Activated naive CD8-positive, alpha-beta T cell (primary cell): ENCODE measurements at regions not wholly inside any gene's neighbourhood (a gene's known extent, or its start where the extent isn't known, plus 50 kb on each side); places are given as distances from the start of the nearest gene placed in this dataset.

Source experiments
- H3K27ac Mint-ChIP-seq: one replicate; pipeline ENCODE4 v1.8.0; 2021; ENCODE audit warnings: mixed read lengths
- H3K27me3 Mint-ChIP-seq: one replicate; pipeline ENCODE4 v1.8.0; 2021; ENCODE audit warnings: mixed read lengths
- H3K36me3 Mint-ChIP-seq: one replicate; pipeline ENCODE4 v1.8.0; 2021; ENCODE audit warnings: mixed read lengths
- H3K4me1 Mint-ChIP-seq: one replicate; pipeline ENCODE4 v1.8.0; 2021; ENCODE audit warnings: low read depth, mixed read lengths
- H3K4me3 Mint-ChIP-seq: one replicate; pipeline ENCODE4 v1.8.0; 2021; ENCODE audit warnings: mild to moderate bottlenecking, mixed read lengths
- H3K9me3 Mint-ChIP-seq: one replicate; pipeline ENCODE4 v1.8.0; 2021; ENCODE audit warnings: low read depth, mixed read lengths

GRCh38 chr2:186303091-186303490 is 183.0 kb upstream of the ZC3H15 start:
- H3K27ac Mint-ChIP-seq, result no peak overlapping the region
- no peaks in the 10 kb centered on the region for H3K27me3 Mint-ChIP-seq
- H3K9me3 Mint-ChIP-seq, result no peaks in the 10 kb centered on the region
- H3K4me1 Mint-ChIP-seq, result no peaks in the 10 kb centered on the region
- no peak overlapping the region for H3K4me3 Mint-ChIP-seq
- H3K36me3 Mint-ChIP-seq, result peaks cover 28% of the 10 kb centered on the region

GRCh38 chr2:186304064-186304463 is 182.0 kb upstream of the ZC3H15 start:
- H3K36me3 Mint-ChIP-seq, result peaks cover 27% of the 10 kb centered on the region
- H3K27ac Mint-ChIP-seq, result no peak overlapping the region
- no peaks in the 10 kb centered on the region for H3K27me3 Mint-ChIP-seq
- no peaks in the 10 kb centered on the region for H3K9me3 Mint-ChIP-seq
- H3K4me3 Mint-ChIP-seq, result no peak overlapping the region
- H3K4me1 Mint-ChIP-seq, result no peaks in the 10 kb centered on the region

- Mint-ChIP-seq H3K4me3 (no peak overlapping the region), H3K9me3 (no peaks in the 10 kb centered on the region), H3K36me3 (peaks cover 33% of the 10 kb centered on the region), H3K4me1 (no peaks in the 10 kb centered on the region), H3K27me3 (no peaks in the 10 kb centered on the region), H3K27ac (no peak overlapping the region)
Observed at GRCh38 chr2:186306754-186307153, 179.3 kb upstream of the ZC3H15 start.

- Mint-ChIP-seq H3K27ac (no peak overlapping the region), H3K4me3 (no peak overlapping the region), H3K4me1 (no peaks in the 10 kb centered on the region), H3K9me3 (peaks cover 8% of the 10 kb centered on the region), H3K36me3 (peaks cover 39% of the 10 kb centered on the region), H3K27me3 (no peaks in the 10 kb centered on the region)
Observed at GRCh38 chr2:186307871-186308270, 178.2 kb upstream of the ZC3H15 start.

- no peaks in the 10 kb centered on the region for H3K4me1 Mint-ChIP-seq
- H3K9me3 Mint-ChIP-seq, result peaks cover 8% of the 10 kb centered on the region
- H3K27me3 Mint-ChIP-seq, result no peaks in the 10 kb centered on the region
- no peak overlapping the region for H3K4me3 Mint-ChIP-seq
- no peak overlapping the region for H3K27ac Mint-ChIP-seq
- peaks cover 39% of the 10 kb centered on the region for H3K36me3 Mint-ChIP-seq
Observed at GRCh38 chr2:186308347-186308746, 177.7 kb upstream of the ZC3H15 start.

GRCh38 chr2:186309901-186310300 is 176.2 kb upstream of the ZC3H15 start:
- Mint-ChIP-seq H3K9me3 (peaks cover 8% of the 10 kb centered on the region), H3K36me3 (peaks cover 39% of the 10 kb centered on the region), H3K4me3 (no peak overlapping the region), H3K27me3 (no peaks in the 10 kb centered on the region), H3K27ac (no peak overlapping the region), H3K4me1 (no peaks in the 10 kb centered on the region)

- Mint-ChIP-seq H3K4me3 (no peak overlapping the region), H3K27ac (no peak overlapping the region), H3K27me3 (no peaks in the 10 kb centered on the region), H3K9me3 (peaks cover 28% of the 10 kb centered on the region), H3K36me3 (peaks cover 41% of the 10 kb centered on the region), H3K4me1 (no peaks in the 10 kb centered on the region)
Observed at GRCh38 chr2:186319105-186319504, 167.0 kb upstream of the ZC3H15 start.

GRCh38 chr2:186325827-186326535 is 160.1 kb upstream of the ZC3H15 start:
- H3K4me1 Mint-ChIP-seq, result no peaks in the 10 kb centered on the region
- no peak overlapping the region for H3K4me3 Mint-ChIP-seq
- peaks cover 20% of the 10 kb centered on the region for H3K36me3 Mint-ChIP-seq
- peaks cover 16% of the 10 kb centered on the region for H3K9me3 Mint-ChIP-seq
- H3K27ac Mint-ChIP-seq, result no peak overlapping the region
- H3K27me3 Mint-ChIP-seq, result no peaks in the 10 kb centered on the region

- H3K9me3 Mint-ChIP-seq, result peaks cover 11% of the 10 kb centered on the region
- H3K27ac Mint-ChIP-seq, result no peak overlapping the region
- H3K27me3 Mint-ChIP-seq, result no peaks in the 10 kb centered on the region
- peaks cover 17% of the 10 kb centered on the region for H3K36me3 Mint-ChIP-seq
- H3K4me1 Mint-ChIP-seq, result no peaks in the 10 kb centered on the region
- no peak overlapping the region for H3K4me3 Mint-ChIP-seq
Observed at GRCh38 chr2:186327251-186327868, 158.7 kb upstream of the ZC3H15 start.

GRCh38 chr2:186328838-186329237 is 157.2 kb upstream of the ZC3H15 start:
- H3K9me3 Mint-ChIP-seq, result peaks cover 9% of the 10 kb centered on the region
- H3K36me3 Mint-ChIP-seq, result peaks cover 9% of the 10 kb centered on the region
- no peak overlapping the region for H3K27ac Mint-ChIP-seq
- H3K4me3 Mint-ChIP-seq, result no peak overlapping the region
- H3K27me3 Mint-ChIP-seq, result no peaks in the 10 kb centered on the region
- no peaks in the 10 kb centered on the region for H3K4me1 Mint-ChIP-seq

- H3K4me1 Mint-ChIP-seq, result no peaks in the 10 kb centered on the region
- peaks cover 11% of the 10 kb centered on the region for H3K9me3 Mint-ChIP-seq
- H3K36me3 Mint-ChIP-seq, result peaks cover 10% of the 10 kb centered on the region
- no peak overlapping the region for H3K27ac Mint-ChIP-seq
- no peaks in the 10 kb centered on the region for H3K27me3 Mint-ChIP-seq
- no peak overlapping the region for H3K4me3 Mint-ChIP-seq
Observed at GRCh38 chr2:186330050-186330449, 156.0 kb upstream of the ZC3H15 start.

GRCh38 chr2:186339716-186340115 is 146.3 kb upstream of the ZC3H15 start:
- no peak overlapping the region for H3K27ac Mint-ChIP-seq
- H3K4me3 Mint-ChIP-seq, result no peak overlapping the region
- no peaks in the 10 kb centered on the region for H3K4me1 Mint-ChIP-seq
- H3K27me3 Mint-ChIP-seq, result no peaks in the 10 kb centered on the region
- H3K36me3 Mint-ChIP-seq, result peaks cover 32% of the 10 kb centered on the region
- peaks cover 27% of the 10 kb centered on the region for H3K9me3 Mint-ChIP-seq

GRCh38 chr2:186342029-186342428 is 144.0 kb upstream of the ZC3H15 start:
- Mint-ChIP-seq H3K9me3 (peaks cover 21% of the 10 kb centered on the region), H3K36me3 (peaks cover 33% of the 10 kb centered on the region)

GRCh38 chr2:186345745-186346144 is 140.3 kb upstream of the ZC3H15 start:
- H3K27ac Mint-ChIP-seq, result no peak overlapping the region
- no peaks in the 10 kb centered on the region for H3K9me3 Mint-ChIP-seq
- no peak overlapping the region for H3K4me3 Mint-ChIP-seq
- H3K36me3 Mint-ChIP-seq, result peaks cover 18% of the 10 kb centered on the region
- H3K27me3 Mint-ChIP-seq, result no peaks in the 10 kb centered on the region
- peaks cover 3% of the 10 kb centered on the region for H3K4me1 Mint-ChIP-seq

More at GRCh38 chr2:186342029-186342428, 144.0 kb upstream of the ZC3H15 start:
- Mint-ChIP-seq H3K27me3 (no peaks in the 10 kb centered on the region), H3K4me1 (no peaks in the 10 kb centered on the region), H3K4me3 (no peak overlapping the region), H3K27ac (no peak overlapping the region)

GRCh38 chr2:186346216-186346615 is 139.8 kb upstream of the ZC3H15 start:
- Mint-ChIP-seq H3K27me3 (no peaks in the 10 kb centered on the region), H3K4me1 (peaks cover 3% of the 10 kb centered on the region), H3K27ac (no peak overlapping the region), H3K36me3 (peaks cover 18% of the 10 kb centered on the region), H3K9me3 (no peaks in the 10 kb centered on the region), H3K4me3 (no peak overlapping the region)

GRCh38 chr2:186347472-186347871 is 138.6 kb upstream of the ZC3H15 start:
- Mint-ChIP-seq H3K9me3 (no peaks in the 10 kb centered on the region), H3K4me3 (no peak overlapping the region), H3K27me3 (no peaks in the 10 kb centered on the region), H3K36me3 (peaks cover 16% of the 10 kb centered on the region), H3K4me1 (peaks cover 3% of the 10 kb centered on the region), H3K27ac (no peak overlapping the region)
